ENCODE measurements at regions not wholly inside any gene's neighbourhood (a gene's known extent, or its start where the extent isn't known, plus 50 kb on each side); places are given as distances from the start of the nearest gene placed in this dataset.
"Not testable (repeated sequence)": the region's sequence is repeated elsewhere in the genome, so short reads cannot be mapped to it uniquely, and the experiment has no call there.

DNA sequence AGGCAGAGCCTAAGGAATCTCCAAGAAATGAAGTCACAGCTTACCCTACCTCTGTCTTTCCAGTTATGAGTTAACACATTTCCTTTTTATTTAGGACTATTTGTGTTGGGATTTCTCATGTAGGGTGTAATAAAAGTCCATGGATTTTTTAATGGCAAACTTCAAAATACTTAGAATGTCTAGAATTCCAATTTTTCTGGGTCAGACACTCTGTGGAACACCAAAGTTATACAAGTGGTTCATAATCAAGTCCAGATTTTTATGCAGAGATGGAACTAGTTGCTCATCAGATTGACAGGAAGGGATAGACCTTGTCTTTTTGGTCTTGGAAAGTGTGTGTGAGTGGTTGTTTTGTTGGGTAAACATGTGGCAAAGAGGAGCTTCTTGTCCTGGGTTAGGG is 69.8 kb upstream of the ADRA1D start:
- TF ChIP-seq, protein P1, sequence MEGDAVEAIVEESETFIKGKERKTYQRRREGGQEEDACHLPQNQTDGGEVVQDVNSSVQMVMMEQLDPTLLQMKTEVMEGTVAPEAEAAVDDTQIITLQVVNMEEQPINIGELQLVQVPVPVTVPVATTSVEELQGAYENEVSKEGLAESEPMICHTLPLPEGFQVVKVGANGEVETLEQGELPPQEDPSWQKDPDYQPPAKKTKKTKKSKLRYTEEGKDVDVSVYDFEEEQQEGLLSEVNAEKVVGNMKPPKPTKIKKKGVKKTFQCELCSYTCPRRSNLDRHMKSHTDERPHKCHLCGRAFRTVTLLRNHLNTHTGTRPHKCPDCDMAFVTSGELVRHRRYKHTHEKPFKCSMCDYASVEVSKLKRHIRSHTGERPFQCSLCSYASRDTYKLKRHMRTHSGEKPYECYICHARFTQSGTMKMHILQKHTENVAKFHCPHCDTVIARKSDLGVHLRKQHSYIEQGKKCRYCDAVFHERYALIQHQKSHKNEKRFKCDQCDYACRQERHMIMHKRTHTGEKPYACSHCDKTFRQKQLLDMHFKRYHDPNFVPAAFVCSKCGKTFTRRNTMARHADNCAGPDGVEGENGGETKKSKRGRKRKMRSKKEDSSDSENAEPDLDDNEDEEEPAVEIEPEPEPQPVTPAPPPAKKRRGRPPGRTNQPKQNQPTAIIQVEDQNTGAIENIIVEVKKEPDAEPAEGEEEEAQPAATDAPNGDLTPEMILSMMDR (IDR thresholded peaks at IDR 0.05; ENCODE audit: low read depth, low read length) = no peak
- DNase-seq (ENCODE audit: extremely low read depth, low read depth) = no peak

DNA sequence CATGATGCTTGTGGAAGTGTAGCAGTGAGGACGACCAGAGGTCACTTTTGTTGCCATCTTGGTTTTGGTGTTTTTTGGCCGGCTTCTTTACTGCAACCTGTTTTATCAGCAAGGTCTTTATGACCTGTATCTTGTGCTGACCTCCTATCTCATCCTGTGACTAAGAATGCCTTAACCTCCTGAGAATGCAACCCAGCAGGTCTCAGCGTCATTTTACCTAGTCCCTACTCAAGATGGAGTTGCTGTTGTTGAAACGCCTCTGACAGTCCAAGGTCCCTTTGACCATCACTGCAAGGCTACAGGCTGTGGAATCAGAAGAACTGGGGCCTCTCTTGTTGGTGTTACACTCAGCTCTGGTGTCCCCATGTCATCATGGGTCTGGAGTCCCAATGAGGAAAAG is 61.5 kb upstream of the ADRA1D start:
- DNase-seq (ENCODE audit: extremely low read depth, low read depth) = not testable (repeated sequence)

DNA sequence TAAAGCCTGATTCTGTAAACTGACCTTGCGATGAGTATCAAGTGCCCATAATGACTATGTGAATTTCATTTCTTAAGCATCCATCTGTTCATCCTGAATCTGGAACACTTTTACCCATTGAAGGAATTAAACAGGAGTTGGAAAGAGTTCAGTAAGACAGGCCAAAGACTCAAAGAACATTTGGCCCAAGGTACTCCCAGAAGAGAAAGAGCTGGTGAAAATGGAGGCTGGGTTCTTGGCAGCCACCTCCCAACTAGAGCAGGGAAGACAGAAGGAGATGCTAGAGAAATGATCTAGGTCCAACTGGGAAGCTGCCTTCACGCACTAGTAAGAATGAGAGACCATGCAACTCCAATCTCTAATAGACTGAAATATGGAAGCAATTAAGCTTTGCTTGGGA is 57.1 kb upstream of the ADRA1D start:
- no peak for DNase-seq (ENCODE audit: extremely low read depth, low read depth)
- TF ChIP-seq, protein P1 (IDR thresholded peaks at IDR 0.05; ENCODE audit: low read depth, low read length) = no peak

DNA sequence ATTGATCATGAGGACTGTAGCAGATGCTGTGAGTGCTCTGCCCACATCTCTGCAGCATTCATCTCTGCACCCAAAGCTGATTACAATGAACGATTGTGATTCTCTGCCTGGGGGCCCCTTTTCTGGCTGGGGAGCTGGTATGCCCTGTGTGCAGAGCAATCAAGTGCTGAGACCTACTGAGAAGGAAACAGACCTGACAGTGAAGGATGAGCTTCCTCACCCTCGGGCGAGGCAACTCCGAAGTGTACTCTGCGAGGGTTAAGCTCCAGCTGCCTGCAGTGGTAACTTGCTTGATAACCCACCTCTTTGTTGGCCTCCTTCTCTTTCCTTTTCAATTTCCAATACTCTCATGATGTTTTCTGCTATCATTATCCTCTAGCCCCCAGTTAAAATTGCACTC is 56.0 kb upstream of the ADRA1D start:
- TF ChIP-seq, protein P1 (IDR thresholded peaks at IDR 0.05; ENCODE audit: low read depth, low read length) = no peak
- DNase-seq (ENCODE audit: extremely low read depth, low read depth) = no peak

DNA sequence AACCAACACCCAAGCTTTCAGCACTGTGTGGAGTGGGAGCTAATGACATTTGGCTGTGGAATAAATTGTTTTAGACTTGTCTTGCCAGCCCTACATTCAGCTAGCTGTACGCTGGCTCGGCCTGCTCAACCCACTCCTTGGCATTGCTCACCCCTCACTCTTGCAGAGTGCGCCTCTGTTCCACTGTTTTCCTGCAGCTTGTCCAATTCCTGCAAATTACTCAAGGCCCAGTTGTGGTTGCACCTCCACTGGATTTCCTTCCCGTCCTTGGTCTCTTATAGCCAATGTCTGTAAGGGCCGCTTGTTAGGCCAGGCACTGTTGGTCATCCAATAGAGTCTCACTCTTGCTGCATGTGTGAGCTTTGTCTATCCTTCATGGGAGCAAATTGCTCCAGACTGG is 55.5 kb upstream of the ADRA1D start:
- TF ChIP-seq, protein P1 (IDR thresholded peaks at IDR 0.05; ENCODE audit: low read depth, low read length) = no peak
- DNase-seq (ENCODE audit: extremely low read depth, low read depth) = no peak

DNA sequence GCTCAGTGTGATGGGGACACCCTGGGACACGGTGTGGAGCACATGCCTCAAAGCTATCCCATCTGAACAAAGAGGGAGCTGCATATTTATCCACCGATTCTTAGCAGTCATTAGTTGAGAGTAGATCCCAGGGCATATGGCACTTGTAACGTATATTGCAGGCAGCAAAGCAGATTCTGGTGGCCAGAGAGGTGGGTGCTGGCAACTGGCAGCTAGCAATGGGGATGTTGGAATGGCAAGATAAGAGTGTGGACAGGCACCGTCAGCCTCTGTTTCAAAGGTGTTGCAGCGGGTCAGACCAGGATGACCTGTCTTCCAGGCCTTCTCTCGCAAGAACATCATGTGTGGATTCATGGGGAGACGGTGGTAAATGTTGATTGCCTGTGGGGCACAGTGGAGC is 54.0 kb upstream of the ADRA1D start:
- no peak for DNase-seq (ENCODE audit: extremely low read depth, low read depth)

DNA sequence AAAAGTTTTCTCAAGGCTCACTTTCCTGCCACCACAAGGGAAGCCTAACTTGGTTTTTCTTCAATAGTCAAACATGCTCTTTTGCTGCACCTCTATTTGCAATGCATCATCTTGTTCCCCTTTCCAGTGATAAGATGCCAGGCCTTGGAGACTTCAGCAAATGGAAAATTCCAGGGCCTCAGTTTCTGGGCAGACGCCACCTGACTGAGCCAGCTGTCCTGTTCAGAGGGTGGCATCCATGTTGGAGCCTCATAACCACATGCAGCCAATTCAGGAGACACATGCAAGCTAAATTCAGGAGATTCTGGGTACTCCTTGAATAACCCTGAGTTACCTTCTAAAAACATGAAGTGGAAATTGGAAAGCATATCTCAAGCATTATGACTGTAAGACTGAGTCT is 51.8 kb upstream of the ADRA1D start:
- TF ChIP-seq, protein P1 (IDR thresholded peaks at IDR 0.05; ENCODE audit: low read depth, low read length) = no peak
- no peak for DNase-seq (ENCODE audit: extremely low read depth, low read depth)

More for the DNA sequence above, 54.0 kb upstream of the ADRA1D start:
- TF ChIP-seq, protein P1 (IDR thresholded peaks at IDR 0.05; ENCODE audit: low read depth, low read length) = no peak

DNA sequence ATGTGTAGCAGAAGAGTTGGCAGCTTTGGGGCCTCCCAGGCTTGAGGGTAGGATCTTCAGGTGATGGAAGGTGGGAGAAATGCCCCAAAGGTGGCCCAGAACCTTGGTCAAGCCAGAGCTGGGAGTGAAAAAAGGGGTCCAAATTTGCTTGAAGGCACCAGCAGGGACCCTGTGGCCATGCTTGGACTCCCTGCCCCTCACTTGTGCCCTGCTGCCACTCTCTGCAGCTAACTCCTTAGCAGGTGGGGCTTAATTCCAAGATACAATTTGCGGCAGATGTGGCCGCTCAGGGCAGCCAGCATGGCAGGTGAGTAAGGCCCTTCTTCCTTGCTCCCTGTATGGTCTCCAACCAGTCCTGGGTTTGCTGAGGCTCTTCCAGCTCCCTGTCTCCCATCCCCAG is 51.3 kb upstream of the ADRA1D start:
- no peak for DNase-seq (ENCODE audit: extremely low read depth, low read depth)
- TF ChIP-seq, protein P1 (IDR thresholded peaks at IDR 0.05; ENCODE audit: low read depth, low read length) = no peak
